ENCODE measurements at regions not wholly inside any gene's neighbourhood (a gene's known extent, or its start where the extent isn't known, plus 50 kb on each side); places are given as distances from the start of the nearest gene placed in this dataset.

- no peak for TF ChIP-seq POLR2A (IDR thresholded peaks at IDR 0.05)
- TF ChIP-seq POLR2AphosphoS5 (IDR thresholded peaks at IDR 0.05) = no peak
- TF ChIP-seq CTCF (IDR thresholded peaks at IDR 0.05) = no peak
- TF ChIP-seq EP300 (IDR thresholded peaks at IDR 0.05) = no peak
These were observed 676.2 kb downstream of the BRD1 start for GRCh38 chr22:49151256-49152126.
